NCI-H1105 treated with DMSO at 0.1 percent for 48 hours (cell line): ENCODE measurements at regions not wholly inside any gene's neighbourhood (a gene's known extent, or its start where the extent isn't known, plus 50 kb on each side); places are given as distances from the start of the nearest gene placed in this dataset.

Source experiments
- DNase-seq: peaks from one replicate; lab custom pipeline; 2025; lab: John Stamatoyannopoulos, UW

DNA sequence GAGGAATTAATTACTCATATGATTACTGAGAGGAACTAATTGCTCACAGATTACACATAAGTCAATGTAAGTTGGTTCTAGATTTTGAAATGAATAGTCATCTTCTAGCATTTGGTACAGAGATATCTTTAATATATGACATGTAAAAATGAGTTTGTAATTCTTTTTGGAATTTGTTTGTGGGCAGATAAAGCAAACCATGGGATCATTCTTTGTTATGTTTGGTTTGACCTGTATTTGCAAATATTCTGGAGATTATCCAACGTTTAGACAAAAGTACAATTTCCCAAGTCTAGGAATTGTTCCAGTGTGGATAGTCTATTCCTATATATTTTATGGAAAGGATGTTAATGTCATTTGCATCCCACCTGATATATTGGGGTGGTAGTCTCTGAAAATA is 309.6 kb upstream of the EDNRB start:
- no peak for DNase-seq

DNA sequence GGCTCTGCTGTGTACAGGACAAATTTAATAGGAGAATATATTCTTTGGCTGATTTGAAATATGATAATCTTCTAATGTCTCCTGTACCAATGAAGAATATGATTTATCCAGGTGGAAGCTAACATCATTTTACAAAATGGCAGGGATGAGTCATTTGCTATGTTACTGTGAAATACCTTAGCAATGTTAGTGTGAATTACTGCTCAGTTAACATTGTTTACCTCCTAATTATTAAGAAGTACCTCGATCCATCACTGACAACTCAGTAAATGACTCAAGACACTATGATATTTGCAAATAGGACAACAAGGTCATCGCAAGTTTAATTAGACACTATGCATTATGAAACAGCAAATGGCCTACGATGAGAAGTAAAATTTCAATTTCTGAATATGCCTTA is 309.1 kb upstream of the EDNRB start:
- no peak for DNase-seq

- no peak for DNase-seq
These were observed 297.0 kb upstream of the EDNRB start for GRCh38 chr13:78215458-78216108.

GRCh38 chr13:78201411-78201810 is 282.8 kb upstream of the EDNRB start:
- no peak for DNase-seq

DNA sequence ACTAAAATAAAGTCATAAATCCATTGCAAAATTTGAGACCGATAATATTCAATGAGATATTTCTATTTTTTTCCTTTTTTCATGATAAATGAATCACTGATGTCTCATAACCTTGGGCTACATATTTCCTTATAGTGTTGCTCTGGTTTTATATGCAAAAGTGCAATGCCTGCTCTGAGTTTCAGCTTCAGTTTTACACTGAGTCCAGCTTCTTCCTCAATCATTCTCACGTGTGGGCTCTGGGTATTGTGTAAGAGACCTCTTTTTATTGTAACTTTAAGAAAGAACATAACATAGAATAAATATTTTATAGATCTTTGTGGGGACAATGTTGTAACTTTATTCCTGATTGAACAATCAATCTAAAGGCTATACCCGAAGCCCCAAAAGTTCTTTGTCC is 280.2 kb upstream of the EDNRB start:
- no peak for DNase-seq

- no peak for DNase-seq
These were observed 279.8 kb upstream of the EDNRB start for GRCh38 chr13:78198419-78198818.

DNA sequence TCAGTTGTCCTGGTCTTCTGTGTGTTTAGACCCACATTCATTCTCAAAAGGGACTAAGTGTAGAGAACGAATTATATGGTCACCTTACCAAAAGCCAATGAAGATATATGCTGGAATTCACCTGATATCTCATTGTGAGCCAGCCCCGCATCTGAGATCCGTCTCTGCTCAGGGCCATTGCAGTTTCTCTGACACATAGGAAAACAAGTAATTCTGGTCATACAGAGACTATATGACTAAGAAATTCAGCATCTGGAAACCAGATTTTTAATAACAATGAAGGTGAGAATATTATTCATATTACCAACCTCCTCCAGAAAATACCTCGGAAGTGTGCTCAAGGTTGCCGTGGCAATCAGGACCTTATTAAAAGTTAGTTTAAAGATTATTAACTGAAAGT is 278.6 kb upstream of the EDNRB start:
- no peak for DNase-seq

GRCh38 chr13:78194904-78195639 is 276.4 kb upstream of the EDNRB start:
- no peak for DNase-seq

GRCh38 chr13:78193846-78194245 is 275.2 kb upstream of the EDNRB start:
- DNase-seq, result no peak

DNA sequence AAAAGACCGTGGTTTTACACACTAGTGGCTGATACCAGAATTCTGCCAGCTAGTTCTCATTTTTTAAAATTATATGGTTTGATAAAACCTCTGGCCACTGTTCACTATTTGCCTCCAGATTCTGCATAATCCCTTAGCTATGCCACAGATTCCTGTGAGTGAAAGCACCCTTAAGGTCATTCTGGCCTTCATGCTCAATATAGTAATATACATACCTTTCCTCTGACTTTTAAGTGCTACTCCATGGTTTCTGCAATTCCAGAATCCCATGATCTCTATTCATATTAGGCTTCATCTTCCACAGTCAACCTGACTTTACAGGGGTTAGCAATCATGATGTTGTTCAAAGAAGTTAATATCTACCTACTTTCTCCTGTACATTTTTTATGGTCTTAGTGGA is 274.1 kb upstream of the EDNRB start:
- no peak for DNase-seq

DNA sequence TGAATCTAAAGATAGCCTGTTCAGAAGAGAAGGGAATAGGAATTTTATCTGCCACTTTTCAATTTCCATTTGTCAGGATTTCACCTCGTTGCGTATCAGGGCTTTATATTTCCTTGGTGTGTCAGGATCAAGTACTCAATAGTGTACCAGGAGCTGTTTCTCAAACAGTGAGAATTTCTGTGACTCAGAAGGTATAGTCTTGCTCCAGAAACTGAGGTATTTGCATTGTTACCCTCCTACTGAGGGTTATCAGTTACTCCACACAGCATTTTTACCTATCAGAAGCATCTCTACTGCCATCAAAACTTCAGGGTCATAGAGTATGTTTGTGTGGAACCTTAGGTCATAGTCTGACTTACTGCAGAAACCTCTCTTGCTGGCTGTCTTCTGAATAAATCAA is 271.7 kb upstream of the EDNRB start:
- no peak for DNase-seq

GRCh38 chr13:78187781-78188180 is 269.1 kb upstream of the EDNRB start:
- DNase-seq, result no peak

DNA sequence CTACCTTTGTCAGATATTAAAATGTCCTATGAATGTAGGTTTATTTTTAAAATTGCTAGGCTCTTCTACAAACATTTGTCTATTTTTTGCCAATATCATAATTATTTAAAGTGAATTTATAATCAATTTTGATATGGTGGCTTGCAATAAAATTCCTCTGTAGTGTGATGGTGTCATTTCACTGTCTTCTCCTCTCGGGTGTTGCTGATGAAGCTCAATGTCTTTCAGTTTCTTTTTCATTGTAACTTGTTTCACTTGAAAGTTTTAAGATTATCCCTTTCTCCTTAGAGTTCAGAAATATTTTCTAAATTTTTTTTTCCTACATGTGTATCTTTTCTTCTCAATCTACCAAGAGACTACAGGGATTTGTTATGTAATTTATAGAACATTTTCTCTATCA is 267.1 kb upstream of the EDNRB start:
- no peak for DNase-seq

- no peak for DNase-seq
These were observed 265.1 kb upstream of the EDNRB start for GRCh38 chr13:78183732-78184131.

- no peak for DNase-seq
These were observed 264.2 kb upstream of the EDNRB start for GRCh38 chr13:78182813-78183212.

- no peak for DNase-seq
These were observed 258.7 kb upstream of the EDNRB start for GRCh38 chr13:78177306-78177705.

DNA sequence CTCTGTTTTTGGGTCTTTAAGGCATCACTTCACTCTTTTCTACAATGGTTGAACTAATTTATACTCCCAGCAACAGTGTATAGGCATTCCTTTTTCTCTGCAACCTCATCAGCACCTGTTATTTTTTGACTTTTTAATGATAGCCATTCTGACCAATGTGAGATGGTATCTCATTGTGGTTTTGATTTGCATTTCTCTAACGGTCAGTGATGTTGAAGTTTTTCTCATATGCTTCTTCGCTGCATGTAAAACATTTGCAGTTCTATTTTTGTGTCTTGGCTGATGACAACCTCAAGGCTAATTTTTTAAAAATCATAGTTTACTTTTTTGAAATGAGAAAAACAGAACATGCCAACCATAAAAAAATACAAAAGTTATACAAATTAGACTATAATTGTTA is 258.2 kb upstream of the EDNRB start:
- no peak for DNase-seq

DNA sequence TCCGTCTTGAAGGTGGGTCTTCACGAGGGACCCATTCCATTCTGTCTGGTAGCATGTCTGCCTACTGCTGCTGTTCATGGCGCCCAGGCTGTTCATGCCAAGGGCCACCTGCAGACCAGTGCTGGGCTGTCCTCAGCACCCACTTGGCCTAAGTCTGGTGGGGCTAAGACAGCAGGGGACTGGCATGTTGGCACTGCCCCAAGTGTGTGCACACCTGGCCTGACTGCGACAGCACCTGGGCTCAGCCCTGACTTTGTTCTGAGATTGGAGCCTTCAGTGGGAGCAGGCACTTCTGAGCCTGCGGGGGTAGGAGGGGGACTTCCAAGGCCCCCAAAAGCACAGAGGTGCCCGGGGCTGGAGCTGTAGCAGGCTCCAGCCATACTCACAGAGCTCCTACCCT is 250.8 kb upstream of the EDNRB start:
- no peak for DNase-seq

GRCh38 chr13:78168981-78169380 is 250.3 kb upstream of the EDNRB start:
- DNase-seq, result no peak

DNA sequence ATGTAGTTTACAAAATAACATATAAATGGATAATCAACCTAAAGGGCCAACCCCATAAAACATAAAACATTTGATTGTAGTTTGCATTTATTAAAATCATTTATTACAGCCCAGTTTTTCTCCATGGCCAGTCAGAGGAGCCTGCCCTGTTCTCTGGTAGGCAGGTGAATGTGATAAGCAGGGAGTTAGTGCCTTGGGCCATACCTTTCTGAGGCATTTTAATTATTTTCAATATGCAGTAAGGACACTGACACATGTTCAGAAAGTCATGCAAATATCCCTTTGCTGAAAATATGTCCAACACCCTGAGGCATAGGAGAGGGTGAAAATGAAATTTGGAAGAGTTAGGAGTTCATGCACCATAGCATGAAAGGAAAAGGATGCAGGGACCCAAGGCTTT is 242.6 kb upstream of the EDNRB start:
- DNase-seq, result no peak

- no peak for DNase-seq
These were observed 242.2 kb upstream of the EDNRB start for GRCh38 chr13:78160793-78161192.

DNA sequence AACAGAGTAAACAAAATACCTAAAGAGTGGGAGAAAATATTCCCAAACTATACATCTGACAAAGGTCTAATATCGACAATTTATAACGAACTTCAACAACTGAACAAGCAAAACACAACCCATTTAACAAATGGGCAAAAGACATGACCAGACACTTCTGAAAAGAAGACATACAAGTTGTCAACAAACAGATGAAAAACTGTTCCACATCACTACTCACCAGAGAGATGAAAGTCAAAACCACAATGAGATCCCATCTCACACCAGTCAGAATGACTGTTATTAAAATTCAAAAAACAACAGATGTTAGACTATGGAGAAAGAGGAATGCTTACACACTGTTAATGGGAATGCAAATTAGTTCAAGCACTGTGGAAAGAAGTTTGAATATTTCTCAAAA is 233.8 kb upstream of the EDNRB start:
- DNase-seq, result no peak

DNA sequence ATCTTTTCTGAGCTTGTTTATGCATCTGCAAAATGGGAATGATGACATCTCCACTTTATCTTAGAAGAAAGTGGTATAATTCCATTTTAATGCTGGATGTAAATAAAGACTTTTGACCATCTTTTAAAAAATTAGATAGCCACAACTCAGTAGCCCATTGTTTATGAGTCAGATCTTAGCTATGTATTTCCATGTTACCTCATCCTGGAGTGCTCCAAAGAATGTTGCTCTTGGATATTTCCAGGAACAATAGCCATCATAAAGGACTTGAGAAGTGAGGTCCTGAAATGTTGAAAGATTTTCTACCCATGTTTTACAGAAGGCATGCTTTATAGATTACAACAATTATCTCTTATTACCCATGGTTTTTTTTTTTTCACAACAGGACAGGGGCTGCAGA is 229.3 kb upstream of the EDNRB start:
- no peak for DNase-seq

DNA sequence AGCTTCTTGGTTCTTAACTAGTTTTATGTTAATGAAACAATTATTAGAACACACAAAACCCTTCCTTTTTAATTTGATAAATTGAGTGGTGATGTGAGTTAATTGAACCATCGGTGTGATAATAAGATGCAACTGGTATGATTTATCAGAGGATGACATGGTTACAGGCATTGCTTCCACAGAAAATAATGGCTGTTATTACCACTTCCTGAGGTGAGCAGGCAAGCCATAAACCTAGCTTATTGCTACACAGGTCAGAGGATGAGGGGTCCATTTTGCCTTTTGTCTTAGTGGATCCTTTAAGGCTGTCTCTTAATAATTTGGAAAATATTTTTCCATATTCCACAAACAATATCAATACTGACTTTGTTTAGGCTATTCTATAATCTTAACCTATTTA is 226.6 kb upstream of the EDNRB start:
- DNase-seq, result no peak
